ENCODE measurements at regions not wholly inside any gene's neighbourhood (a gene's known extent, or its start where the extent isn't known, plus 50 kb on each side); places are given as distances from the start of the nearest gene placed in this dataset.

GRCh38 chr10:63720072-63720537, 198.9 kb downstream of the REEP3 start:
- Histone ChIP-seq H3K27ac (ENCODE audit: low read depth, low read length) (no peak overlapping the region), H3K36me3 (ENCODE audit: low read length) (no peaks in the 10 kb centered on the region), H4K20me1 (ENCODE audit: low read depth, low read length) (no peaks in the 10 kb centered on the region), H3K9ac (ENCODE audit: low read length) (no peak overlapping the region), H3F3A (ENCODE audit: insufficient read depth) (no peaks in the 10 kb centered on the region), H3K9me3 (ENCODE audit: insufficient read depth, low read length) (no peaks in the 10 kb centered on the region), H3K4me2 (ENCODE audit: low read depth, low read length, poor library complexity, severe bottlenecking) (no peak overlapping the region), H3K4me3 (ENCODE audit: insufficient read depth, low read length, poor library complexity, severe bottlenecking) (no peak overlapping the region), H3K27me3 (ENCODE audit: low read length) (no peaks in the 10 kb centered on the region), H3K79me2 (ENCODE audit: insufficient read depth, low read length) (no peaks in the 10 kb centered on the region), H3K9me2 (replicated peaks; ENCODE audit: insufficient read depth, low read length) (no peaks in the 10 kb centered on the region), H2AFZ (ENCODE audit: low read depth, low read length, severe bottlenecking) (no peak overlapping the region)
- TF ChIP-seq EZH2phosphoT487 (conservative IDR thresholded peaks at IDR 0.05; ENCODE audit: low read length) (no peak), CTCF (IDR thresholded peaks at IDR 0.05; ENCODE audit: insufficient read depth, low read length, poor library complexity, severe bottlenecking) (peak; percentile 92)

- no peaks in the 10 kb centered on the region for H3F3A ChIP-seq (ENCODE audit: insufficient read depth)
- TF ChIP-seq EZH2phosphoT487 (conservative IDR thresholded peaks at IDR 0.05; ENCODE audit: low read length): no peak
- no peaks in the 10 kb centered on the region for H3K9me3 ChIP-seq (ENCODE audit: insufficient read depth, low read length)
- H3K4me3 ChIP-seq (ENCODE audit: insufficient read depth, low read length, poor library complexity, severe bottlenecking): no peak overlapping the region
- no peaks in the 10 kb centered on the region for H3K79me2 ChIP-seq (ENCODE audit: insufficient read depth, low read length)
- H3K9ac ChIP-seq (ENCODE audit: low read length): no peak overlapping the region
- H3K4me2 ChIP-seq (ENCODE audit: low read depth, low read length, poor library complexity, severe bottlenecking): no peak overlapping the region
- no peaks in the 10 kb centered on the region for H3K9me2 ChIP-seq (replicated peaks; ENCODE audit: insufficient read depth, low read length)
- H2AFZ ChIP-seq (ENCODE audit: low read depth, low read length, severe bottlenecking): no peak overlapping the region
- H3K27me3 ChIP-seq (ENCODE audit: low read length): no peaks in the 10 kb centered on the region
- H4K20me1 ChIP-seq (ENCODE audit: low read depth, low read length): no peaks in the 10 kb centered on the region
- no peak overlapping the region for H3K27ac ChIP-seq (ENCODE audit: low read depth, low read length)
- no peaks in the 10 kb centered on the region for H3K36me3 ChIP-seq (ENCODE audit: low read length)
Measured at GRCh38 chr10:63720676-63721075, 199.5 kb downstream of the REEP3 start.

GRCh38 chr10:63722537-63722936, 201.3 kb downstream of the REEP3 start:
- TF ChIP-seq EZH2phosphoT487 (conservative IDR thresholded peaks at IDR 0.05; ENCODE audit: low read length): no peak
- no peak for TF ChIP-seq CTCF (IDR thresholded peaks at IDR 0.05; ENCODE audit: insufficient read depth, low read length, poor library complexity, severe bottlenecking)
- no peaks in the 10 kb centered on the region for H3K9me3 ChIP-seq (ENCODE audit: insufficient read depth, low read length)
- no peak overlapping the region for H3K27ac ChIP-seq (ENCODE audit: low read depth, low read length)
- no peak overlapping the region for H2AFZ ChIP-seq (ENCODE audit: low read depth, low read length, severe bottlenecking)
- no peaks in the 10 kb centered on the region for H3K36me3 ChIP-seq (ENCODE audit: low read length)
- no peak overlapping the region for H3K4me3 ChIP-seq (ENCODE audit: insufficient read depth, low read length, poor library complexity, severe bottlenecking)
- H3K79me2 ChIP-seq (ENCODE audit: insufficient read depth, low read length): no peaks in the 10 kb centered on the region
- H3F3A ChIP-seq (ENCODE audit: insufficient read depth): no peaks in the 10 kb centered on the region
- H3K27me3 ChIP-seq (ENCODE audit: low read length): no peaks in the 10 kb centered on the region
- H3K9me2 ChIP-seq (replicated peaks; ENCODE audit: insufficient read depth, low read length): no peaks in the 10 kb centered on the region
- no peak overlapping the region for H3K4me2 ChIP-seq (ENCODE audit: low read depth, low read length, poor library complexity, severe bottlenecking)
- H3K9ac ChIP-seq (ENCODE audit: low read length): no peak overlapping the region
- no peaks in the 10 kb centered on the region for H4K20me1 ChIP-seq (ENCODE audit: low read depth, low read length)

GRCh38 chr10:63723320-63723719, 202.1 kb downstream of the REEP3 start:
- H3F3A ChIP-seq (ENCODE audit: insufficient read depth): no peaks in the 10 kb centered on the region
- no peaks in the 10 kb centered on the region for H3K9me2 ChIP-seq (replicated peaks; ENCODE audit: insufficient read depth, low read length)
- no peaks in the 10 kb centered on the region for H3K36me3 ChIP-seq (ENCODE audit: low read length)
- no peak overlapping the region for H3K9ac ChIP-seq (ENCODE audit: low read length)
- H3K79me2 ChIP-seq (ENCODE audit: insufficient read depth, low read length): no peaks in the 10 kb centered on the region
- no peak overlapping the region for H3K27ac ChIP-seq (ENCODE audit: low read depth, low read length)
- H3K4me2 ChIP-seq (ENCODE audit: low read depth, low read length, poor library complexity, severe bottlenecking): no peak overlapping the region
- H3K27me3 ChIP-seq (ENCODE audit: low read length): no peaks in the 10 kb centered on the region
- no peak overlapping the region for H3K4me3 ChIP-seq (ENCODE audit: insufficient read depth, low read length, poor library complexity, severe bottlenecking)
- H2AFZ ChIP-seq (ENCODE audit: low read depth, low read length, severe bottlenecking): no peak overlapping the region
- no peaks in the 10 kb centered on the region for H3K9me3 ChIP-seq (ENCODE audit: insufficient read depth, low read length)
- TF ChIP-seq EZH2phosphoT487 (conservative IDR thresholded peaks at IDR 0.05; ENCODE audit: low read length): no peak
- no peak for TF ChIP-seq CTCF (IDR thresholded peaks at IDR 0.05; ENCODE audit: insufficient read depth, low read length, poor library complexity, severe bottlenecking)
- no peaks in the 10 kb centered on the region for H4K20me1 ChIP-seq (ENCODE audit: low read depth, low read length)
